Body of pancreas (tissue), 4 donors: ENCODE measurements at regions not wholly inside any gene's neighbourhood (a gene's known extent, or its start where the extent isn't known, plus 50 kb on each side); places are given as distances from the start of the nearest gene placed in this dataset.

Experiments used
- ATAC-seq: fragments of 150-250 bp; one replicate; pipeline ENCODE4 v1.9.1; 2016
- DNase-seq, 4 donors: peaks; one replicate each; pipeline ENCODE4 v3.0.0-alpha.2; 2019
- H3K27ac ChIP-seq, 4 donors: fragments of 200-600 bp; sonication (generic); 1 replicate in 3 of 4; 2 replicates in 1 of 4; pipeline versions ENCODE4 v1.5.1 to v1.6.1; 2016 to 2019; ENCODE audit warnings: mild to moderate bottlenecking in 1 of 4, mixed read lengths in 1 of 4, moderate library complexity in 1 of 4
- H3K27me3 ChIP-seq, 2 donors: fragments of 200-600 bp; sonication (generic); one replicate each; pipeline ENCODE4 v1.6.0; 2016; ENCODE audit warnings: mild to moderate bottlenecking in 1 of 2
- H3K36me3 ChIP-seq, 2 donors: fragments of 200-600 bp; sonication (generic); replicated peaks in 1 of 2; 2 replicates each; pipeline ENCODE4 v1.5.1; 2016; ENCODE audit warnings: low read depth in 2 of 2; ENCODE audit not compliant: insufficient read depth in 1 of 2
- H3K4me1 ChIP-seq: fragments of 200-600 bp; sonication (generic); one replicate; pipeline ENCODE4 v1.6.0; 2016
- H3K4me3 ChIP-seq, 2 donors: fragments of 200-600 bp; sonication (generic); 1 replicate in 1 of 2; 2 replicates in 1 of 2; pipeline ENCODE4 v1.5.1; 2016 to 2019
- H3K9me3 ChIP-seq, 3 donors: fragments of 200-600 bp; sonication (generic); 1 replicate in 2 of 3; 2 replicates in 1 of 3; pipeline ENCODE4 v1.5.1; 2016
- CTCF ChIP-seq, 7 experiments: fragments of 450-650 bp in 4 of 7; fragments of 200-600 bp in 3 of 7; sonication (generic) in 3 of 7; IDR thresholded peaks; one replicate each; pipeline ENCODE4 v1.5.1; 2016 to 2019; ENCODE audit warnings: antibody characterized with exemption in 7 of 7
- POLR2A ChIP-seq, 3 donors: fragments of 450-650 bp; IDR thresholded peaks; one replicate each; pipeline ENCODE4 v1.6.1; 2016; ENCODE audit warnings: antibody characterized with exemption in 3 of 3, mild to moderate bottlenecking in 2 of 3
- WGBS, 2 donors: methylation state at CpG; one replicate each; pipeline ENCODE4 v1.1.5; 2017; 5-methylcytosine and 5-hydroxymethylcytosine counted together
- intact Hi-C: fragments of 100-400 bp; cut with DNase I; formaldehyde crosslinking; loops from one replicate; pipeline ENCODE4 v1.15.1; 2023

- Histone ChIP-seq H3K4me1 (no peaks in the 10 kb centered on the region), H3K4me3 (no peak overlapping the region), H3K9me3 (no peaks in the 10 kb centered on the region), H3K27ac (no peak overlapping the region), H3K27me3 (no peaks in the 10 kb centered on the region), H3K36me3 (no peaks in the 10 kb centered on the region)
- 73 to 76% methylated on average over 6 of the region's 6 CpGs for WGBS, 2 donors
- DNase-seq = peak in 1 of 4 donors; percentile 25
- ATAC-seq = no peak
- no peak for TF ChIP-seq POLR2A (IDR thresholded peaks at IDR 0.05)
- no peak for TF ChIP-seq CTCF (IDR thresholded peaks at IDR 0.05)
- intact Hi-C loops = no loop called here
These were observed 166.0 kb upstream of the GDF10 start for GRCh38 chr10:47133871-47134570.

GRCh38 chr10:47136866-47137265 lies 163.1 kb upstream of the GDF10 start:
- H3K27me3 ChIP-seq = no peaks in the 10 kb centered on the region
- H3K9me3 ChIP-seq = no peaks in the 10 kb centered on the region
- intact Hi-C loops = no loop called here
- no peak for ATAC-seq
- WGBS, 2 donors = 89 to 90% methylated on average over 3 of the region's 3 CpGs
- no peak overlapping the region for H3K4me3 ChIP-seq
- no peaks in the 10 kb centered on the region for H3K4me1 ChIP-seq
- no peaks in the 10 kb centered on the region for H3K36me3 ChIP-seq
- no peak overlapping the region for H3K27ac ChIP-seq
- DNase-seq = no peak
- TF ChIP-seq POLR2A (IDR thresholded peaks at IDR 0.05) (no peak), CTCF (IDR thresholded peaks at IDR 0.05) (no peak)

GRCh38 chr10:47137311-47137851 lies 162.6 kb upstream of the GDF10 start:
- no peaks in the 10 kb centered on the region for H3K9me3 ChIP-seq
- no peaks in the 10 kb centered on the region for H3K27me3 ChIP-seq
- TF ChIP-seq POLR2A (IDR thresholded peaks at IDR 0.05) (no peak), CTCF (IDR thresholded peaks at IDR 0.05) (no peak)
- intact Hi-C loops = no loop called here
- H3K27ac ChIP-seq = no peak overlapping the region
- 63 to 77% methylated on average over 2 to 5 of the region's 5 CpGs for WGBS, 2 donors
- no peaks in the 10 kb centered on the region for H3K36me3 ChIP-seq
- no peak for DNase-seq
- no peak overlapping the region for H3K4me3 ChIP-seq
- H3K4me1 ChIP-seq = no peaks in the 10 kb centered on the region
- ATAC-seq = no peak

- intact Hi-C loops = no loop called here
- Histone ChIP-seq H3K27ac (no peak overlapping the region), H3K27me3 (no peaks in the 10 kb centered on the region), H3K9me3 (no peaks in the 10 kb centered on the region), H3K4me1 (no peaks in the 10 kb centered on the region), H3K4me3 (no peak overlapping the region), H3K36me3 (no peaks in the 10 kb centered on the region)
- 68 to 83% methylated on average over 7 of the region's 7 CpGs for WGBS, 2 donors
- TF ChIP-seq CTCF (IDR thresholded peaks at IDR 0.05) = no peak
- TF ChIP-seq POLR2A (IDR thresholded peaks at IDR 0.05) = no peak
- ATAC-seq (no peak), DNase-seq (no peak)
These were observed 160.9 kb upstream of the GDF10 start for GRCh38 chr10:47139121-47139520.
